ENCODE measurements at regions not wholly inside any gene's neighbourhood (a gene's known extent, or its start where the extent isn't known, plus 50 kb on each side); places are given as distances from the start of the nearest gene placed in this dataset.

- 49 to 72% methylated on average over 2 of the region's 2 CpGs for WGBS, 2 donors
- no peaks in the 10 kb centered on the region for H3K4me1 ChIP-seq
These were observed 83.5 kb upstream of the INTU start for GRCh38 chr4:127548990-127549925.

GRCh38 chr4:127555106-127555505, 77.7 kb upstream of the INTU start:
- Histone ChIP-seq H3K36me3 (no peaks in the 10 kb centered on the region), H3K4me1 (no peaks in the 10 kb centered on the region), H3K27ac (no peak overlapping the region), H3K27me3 (no peaks in the 10 kb centered on the region), H3K9me3 (no peaks in the 10 kb centered on the region), H3K4me3 (no peak overlapping the region)
- TF ChIP-seq POLR2A (IDR thresholded peaks at IDR 0.05) = no peak
- TF ChIP-seq CTCF (IDR thresholded peaks at IDR 0.05) = no peak
- TF ChIP-seq EP300 (IDR thresholded peaks at IDR 0.05) = no peak
- no peak for TF ChIP-seq POLR2AphosphoS5 (IDR thresholded peaks at IDR 0.05)
- intact Hi-C loops (cut with DNase I) = no loop called here
- no peak for DNase-seq
- 53 to 82% methylated on average over 1 of the region's 1 CpG for WGBS, 2 donors

More at GRCh38 chr4:127548990-127549925, 83.5 kb upstream of the INTU start:
- TF ChIP-seq EP300 (IDR thresholded peaks at IDR 0.05) (no peak), POLR2AphosphoS5 (IDR thresholded peaks at IDR 0.05) (no peak), CTCF (IDR thresholded peaks at IDR 0.05) (no peak), POLR2A (IDR thresholded peaks at IDR 0.05) (no peak)
- no peaks in the 10 kb centered on the region for H3K9me3 ChIP-seq
- H3K36me3 ChIP-seq = no peaks in the 10 kb centered on the region
- intact Hi-C loops (cut with DNase I) = no loop called here
- DNase-seq = no peak
- H3K27me3 ChIP-seq = no peaks in the 10 kb centered on the region
- H3K4me3 ChIP-seq = no peak overlapping the region
- no peak overlapping the region for H3K27ac ChIP-seq

GRCh38 chr4:127558088-127558487, 74.7 kb upstream of the INTU start:
- no peak for DNase-seq
- WGBS, 2 donors = 44 to 73% methylated on average over 4 of the region's 4 CpGs

GRCh38 chr4:127558489-127559407, 74.0 kb upstream of the INTU start:
- DNase-seq = no peak
- no peak overlapping the region for H3K27ac ChIP-seq
- H3K36me3 ChIP-seq = no peaks in the 10 kb centered on the region
- H3K4me3 ChIP-seq = no peak overlapping the region
- TF ChIP-seq CTCF (IDR thresholded peaks at IDR 0.05) = no peak
- TF ChIP-seq POLR2AphosphoS5 (IDR thresholded peaks at IDR 0.05) = no peak
- no peak for TF ChIP-seq POLR2A (IDR thresholded peaks at IDR 0.05)
- TF ChIP-seq EP300 (IDR thresholded peaks at IDR 0.05) = no peak
- no peaks in the 10 kb centered on the region for H3K27me3 ChIP-seq
- intact Hi-C loops (cut with DNase I) = no loop called here
- no peaks in the 10 kb centered on the region for H3K4me1 ChIP-seq
- H3K9me3 ChIP-seq = no peaks in the 10 kb centered on the region
- 76 to 82% methylated on average over 4 of the region's 4 CpGs for WGBS, 2 donors

More at GRCh38 chr4:127558088-127558487, 74.7 kb upstream of the INTU start:
- Histone ChIP-seq H3K27ac (no peak overlapping the region), H3K4me1 (no peaks in the 10 kb centered on the region), H3K36me3 (no peaks in the 10 kb centered on the region), H3K4me3 (no peak overlapping the region), H3K27me3 (no peaks in the 10 kb centered on the region), H3K9me3 (no peaks in the 10 kb centered on the region)
- intact Hi-C loops (cut with DNase I) = no loop called here
- no peak for TF ChIP-seq POLR2A (IDR thresholded peaks at IDR 0.05)
- TF ChIP-seq EP300 (IDR thresholded peaks at IDR 0.05) = no peak
- TF ChIP-seq POLR2AphosphoS5 (IDR thresholded peaks at IDR 0.05) = no peak
- TF ChIP-seq CTCF (IDR thresholded peaks at IDR 0.05) = no peak
